ENCODE measurements at regions not wholly inside any gene's neighbourhood (a gene's known extent, or its start where the extent isn't known, plus 50 kb on each side); places are given as distances from the start of the nearest gene placed in this dataset.
A peak's percentile ranks its signal among the peaks of the same experiment; 100 is the strongest.

DNA sequence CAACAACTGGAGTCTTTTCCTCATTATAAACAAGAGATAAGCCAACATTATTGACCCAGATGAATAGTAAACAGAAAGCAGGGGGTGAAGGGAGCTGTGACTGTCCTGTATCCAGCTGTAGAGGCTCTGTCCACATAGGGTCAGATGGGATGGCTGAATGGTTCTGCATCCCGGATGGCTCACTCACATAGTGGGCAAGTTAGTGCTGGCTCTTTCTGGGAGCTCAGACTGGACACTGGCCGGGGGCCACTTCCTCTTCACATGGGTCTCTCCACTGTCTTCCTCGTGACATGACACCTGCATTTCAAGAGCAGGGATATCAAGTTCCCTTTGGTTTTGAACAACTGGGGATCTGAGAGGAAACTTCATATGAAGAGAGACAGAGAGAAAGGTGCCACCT is 969.6 kb upstream of the TMEM132C start:
- no peak for DNase-seq (ENCODE audit: low spot score)

DNA sequence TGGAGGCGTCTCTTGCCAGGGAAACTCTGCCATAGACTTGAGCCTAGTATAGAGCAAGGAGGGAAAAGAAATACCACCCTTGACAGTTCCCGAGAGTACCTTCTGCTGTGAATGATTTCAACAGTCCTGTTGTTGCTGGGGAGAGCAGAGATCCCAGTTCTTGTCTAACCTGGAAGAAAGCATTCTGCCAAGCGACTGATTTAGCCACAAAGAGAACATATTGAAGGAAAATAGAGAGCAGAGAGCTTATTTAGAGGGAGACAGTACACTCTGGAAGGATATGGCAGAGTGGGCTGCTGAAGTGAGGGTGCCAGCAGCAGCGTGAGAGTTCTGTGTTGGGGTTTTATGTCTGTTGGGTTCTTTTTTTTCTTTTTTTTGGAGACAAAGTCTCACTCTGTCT is 966.9 kb upstream of the TMEM132C start:
- DNase-seq (ENCODE audit: low spot score), result no peak

DNA sequence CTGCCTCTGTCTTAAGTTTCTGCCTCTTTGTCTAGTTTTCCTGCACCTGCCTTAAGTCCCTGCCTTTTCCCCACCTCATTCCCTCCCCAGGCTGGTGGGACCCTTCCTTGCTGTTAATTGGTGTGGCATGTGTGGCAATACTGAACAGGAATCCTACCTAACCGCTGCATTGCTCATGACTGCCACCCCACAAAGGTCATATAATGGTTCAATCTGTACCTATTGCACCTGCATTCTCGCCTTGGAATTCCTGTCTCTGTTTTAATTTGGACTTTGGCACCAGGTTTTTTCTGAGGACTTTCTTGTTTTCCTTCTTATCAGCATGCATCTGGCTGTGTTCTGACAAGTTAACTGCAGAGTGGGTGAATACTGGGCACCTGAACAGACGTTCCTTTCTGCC is 966.2 kb upstream of the TMEM132C start:
- no peak for DNase-seq (ENCODE audit: low spot score)

- DNase-seq (ENCODE audit: low spot score), result no peak
Observed at GRCh38 chr12:127301876-127302275, 965.1 kb upstream of the TMEM132C start.

DNA sequence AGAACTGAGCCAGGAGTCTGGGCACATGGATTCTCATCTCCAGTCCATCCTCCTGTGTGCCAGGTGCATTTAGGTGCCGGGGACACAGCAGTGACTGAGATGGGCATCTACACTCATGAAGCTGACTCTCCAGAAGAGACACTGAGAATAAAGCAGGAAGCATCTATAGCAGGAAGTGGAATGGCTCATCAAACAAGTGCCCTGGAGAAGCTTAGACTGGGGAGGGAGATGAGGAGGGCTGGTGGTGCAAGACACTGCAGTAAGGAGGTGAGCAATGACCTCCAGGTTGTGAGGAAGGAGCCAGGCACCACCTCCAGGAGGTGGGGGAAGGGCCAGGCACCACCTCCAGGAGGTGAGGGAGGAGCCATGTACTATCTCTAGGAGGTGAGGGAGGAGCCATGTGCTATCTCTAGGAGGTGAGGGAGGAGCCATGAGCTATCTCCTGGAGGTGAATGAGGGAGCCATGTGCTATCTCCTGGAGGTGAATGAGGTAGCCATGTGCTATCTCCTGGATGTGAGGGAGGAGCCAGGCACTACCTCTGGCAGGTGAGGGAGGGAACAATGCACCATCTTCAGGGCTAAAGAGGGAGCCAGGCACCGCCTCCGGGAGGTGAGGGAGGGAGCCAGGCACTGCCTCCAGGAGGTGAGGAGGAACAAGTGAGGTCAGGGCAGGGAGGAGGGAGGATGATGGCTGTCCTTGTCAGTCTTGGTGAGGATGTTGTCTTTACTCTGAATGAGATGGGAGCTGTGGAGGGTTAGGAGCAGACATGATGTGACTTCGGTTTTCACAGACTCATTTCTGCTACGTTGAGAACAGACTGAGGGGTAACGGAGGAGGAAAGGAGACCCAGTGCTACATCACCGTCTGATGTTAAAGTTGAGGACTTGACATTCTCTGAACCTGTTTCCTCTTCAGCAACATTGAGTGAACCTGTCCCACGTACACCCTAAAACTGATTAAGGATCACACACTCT is 961.9 kb upstream of the TMEM132C start:
- no peak for DNase-seq (ENCODE audit: low spot score)

- DNase-seq (ENCODE audit: low spot score), result no peak
Observed at GRCh38 chr12:127306604-127307215, 960.3 kb upstream of the TMEM132C start.

DNA sequence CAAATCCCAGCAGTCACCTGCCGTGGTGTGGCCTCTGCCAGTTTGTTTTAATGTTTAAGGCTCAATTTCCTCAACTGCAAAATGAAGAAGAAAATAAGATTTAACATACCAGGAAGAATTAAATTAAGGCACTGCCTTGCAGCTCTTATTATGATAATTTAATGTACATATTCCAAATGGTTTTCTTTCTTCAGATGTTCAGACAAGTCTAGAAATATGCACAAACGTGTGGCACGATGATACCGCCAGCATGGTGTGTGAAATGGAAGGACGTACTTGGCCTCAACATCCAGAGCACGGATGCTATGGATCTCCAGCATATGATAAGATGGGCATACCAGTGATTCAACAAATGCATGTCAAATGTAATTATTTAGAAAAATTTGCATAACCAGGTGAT is 959.4 kb upstream of the TMEM132C start:
- no peak for DNase-seq (ENCODE audit: low spot score)

DNA sequence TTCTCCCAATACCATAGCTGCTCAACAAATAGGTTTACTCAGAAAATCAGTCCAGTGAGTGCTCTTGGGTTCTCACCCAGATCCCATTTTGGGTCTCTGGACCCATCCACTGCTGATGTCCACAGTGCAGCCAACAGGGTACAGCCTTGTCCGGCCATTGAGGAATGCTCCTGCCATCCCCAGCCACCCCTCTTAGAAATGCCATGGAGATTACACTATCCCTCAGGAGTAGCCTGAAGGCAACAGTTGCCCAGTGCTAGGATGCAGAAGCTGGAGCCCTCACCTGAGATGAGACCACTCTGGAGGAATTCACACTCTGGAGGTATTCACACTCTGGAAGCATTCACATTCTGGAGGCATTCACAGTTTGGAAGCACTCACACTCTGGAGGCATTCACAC is 958.8 kb upstream of the TMEM132C start:
- DNase-seq (ENCODE audit: low spot score), result no peak

- no peak for DNase-seq (ENCODE audit: low spot score)
Observed at GRCh38 chr12:127310548-127310947, 956.4 kb upstream of the TMEM132C start.

- DNase-seq (ENCODE audit: low spot score), result no peak
Observed at GRCh38 chr12:127311720-127312364, 955.1 kb upstream of the TMEM132C start.

DNA sequence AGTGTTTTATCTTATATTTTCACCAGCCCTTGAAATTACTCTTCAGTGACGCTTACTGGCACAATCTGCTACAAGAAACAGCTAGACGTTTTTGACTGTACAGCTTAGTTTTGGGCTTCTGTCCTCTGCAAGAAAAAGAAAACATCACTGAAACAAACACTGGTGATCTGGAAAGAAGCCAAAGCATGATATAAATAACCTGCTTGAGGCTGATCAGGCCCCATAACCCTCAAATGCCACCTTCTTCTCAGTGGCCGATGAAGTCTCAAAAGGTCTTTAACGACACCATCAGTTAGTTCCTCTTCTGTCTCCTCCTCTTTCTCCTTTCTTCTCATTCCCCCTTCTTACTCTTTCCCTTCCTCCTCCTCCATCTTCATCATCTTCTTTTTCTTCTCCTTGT is 942.3 kb upstream of the TMEM132C start:
- DNase-seq (ENCODE audit: low spot score), result no peak

DNA sequence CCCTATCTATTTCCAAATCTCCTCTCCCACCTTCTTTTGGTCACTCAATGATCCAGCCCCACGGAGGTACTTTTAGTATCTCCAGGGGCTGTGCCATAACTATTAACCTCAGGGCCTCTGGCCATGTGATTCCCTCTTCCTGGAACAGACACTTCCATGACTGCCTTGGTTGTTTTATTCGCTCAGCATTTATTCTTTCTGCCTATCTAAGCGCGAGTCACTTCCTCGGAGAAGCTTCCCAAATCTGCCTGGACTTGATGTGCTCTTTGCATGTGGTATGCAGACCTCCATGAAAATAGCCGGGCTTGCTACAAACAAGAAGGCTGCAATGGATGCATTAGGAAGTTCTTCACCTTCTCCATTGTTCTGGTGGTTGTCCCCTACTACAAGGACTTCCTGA is 939.0 kb upstream of the TMEM132C start:
- DNase-seq (ENCODE audit: low spot score), result no peak

DNA sequence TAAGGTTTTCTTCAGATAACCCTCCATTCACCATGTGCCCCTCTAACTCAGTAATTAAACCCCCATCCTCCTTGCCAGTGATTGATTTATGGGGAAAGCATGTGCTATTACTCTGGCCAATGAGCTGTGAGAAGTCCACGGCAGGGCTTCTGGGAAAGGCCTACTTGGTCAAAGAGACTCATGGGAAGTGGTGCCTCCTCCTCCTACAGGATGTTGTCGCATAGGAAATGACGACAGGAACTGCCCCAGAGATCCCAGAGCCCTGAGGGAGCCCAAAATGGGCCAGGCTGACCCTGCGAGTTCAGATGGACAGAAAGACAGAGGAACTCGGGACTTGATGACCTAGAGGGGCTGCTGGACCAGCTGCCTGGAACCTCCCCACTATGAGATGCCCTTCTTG is 938.1 kb upstream of the TMEM132C start:
- DNase-seq (ENCODE audit: low spot score), result no peak

DNA sequence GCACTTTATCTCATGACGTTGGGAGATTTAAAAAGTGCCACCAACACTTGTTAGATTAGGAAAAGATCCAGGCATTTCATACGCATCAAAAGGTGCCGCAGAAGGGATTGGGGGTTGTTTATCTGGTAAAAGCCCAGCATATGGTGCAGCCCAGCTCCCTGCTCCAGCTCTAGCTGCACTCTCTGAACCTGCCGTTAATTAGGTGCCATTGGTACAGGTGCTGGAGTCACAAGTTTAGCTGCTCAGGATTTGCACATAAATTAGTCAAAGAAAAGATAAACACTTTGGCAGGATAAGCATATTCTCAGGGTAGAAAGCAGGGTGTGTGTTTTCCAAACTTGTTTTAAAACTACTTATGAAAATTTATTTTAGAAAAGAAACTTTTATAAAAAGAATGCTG is 932.6 kb upstream of the TMEM132C start:
- DNase-seq (ENCODE audit: low spot score), result no peak

GRCh38 chr12:127334912-127335644 is 931.9 kb upstream of the TMEM132C start:
- DNase-seq (ENCODE audit: low spot score), result no peak

- no peak for DNase-seq (ENCODE audit: low spot score)
Observed at GRCh38 chr12:127336416-127336815, 930.6 kb upstream of the TMEM132C start.

- no peak for DNase-seq (ENCODE audit: low spot score)
Observed at GRCh38 chr12:127339065-127339464, 927.9 kb upstream of the TMEM132C start.

GRCh38 chr12:127340381-127340780 is 926.6 kb upstream of the TMEM132C start:
- DNase-seq (ENCODE audit: low spot score), result no peak

DNA sequence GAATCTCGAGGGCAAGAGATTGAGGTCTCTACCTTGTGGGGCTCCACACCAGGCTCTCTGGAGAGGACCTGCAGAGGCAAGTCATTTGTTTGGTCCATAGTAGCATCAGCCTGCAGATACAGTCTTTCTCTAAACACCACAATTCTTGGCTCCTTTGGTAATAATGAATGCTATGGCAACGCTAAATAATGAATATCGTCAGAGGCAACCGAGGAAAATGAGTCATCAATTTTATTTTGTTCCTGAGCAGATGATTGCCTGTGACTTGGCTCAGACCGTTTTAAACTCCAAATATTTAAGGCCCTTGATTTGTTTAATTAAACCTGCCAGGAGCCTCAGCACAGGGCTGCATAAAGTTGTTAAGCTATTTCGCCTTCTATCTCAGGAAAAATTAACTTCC is 924.1 kb upstream of the TMEM132C start:
- no peak for DNase-seq (ENCODE audit: low spot score)

GRCh38 chr12:127343940-127344339 is 923.0 kb upstream of the TMEM132C start:
- no peak for DNase-seq (ENCODE audit: low spot score)

DNA sequence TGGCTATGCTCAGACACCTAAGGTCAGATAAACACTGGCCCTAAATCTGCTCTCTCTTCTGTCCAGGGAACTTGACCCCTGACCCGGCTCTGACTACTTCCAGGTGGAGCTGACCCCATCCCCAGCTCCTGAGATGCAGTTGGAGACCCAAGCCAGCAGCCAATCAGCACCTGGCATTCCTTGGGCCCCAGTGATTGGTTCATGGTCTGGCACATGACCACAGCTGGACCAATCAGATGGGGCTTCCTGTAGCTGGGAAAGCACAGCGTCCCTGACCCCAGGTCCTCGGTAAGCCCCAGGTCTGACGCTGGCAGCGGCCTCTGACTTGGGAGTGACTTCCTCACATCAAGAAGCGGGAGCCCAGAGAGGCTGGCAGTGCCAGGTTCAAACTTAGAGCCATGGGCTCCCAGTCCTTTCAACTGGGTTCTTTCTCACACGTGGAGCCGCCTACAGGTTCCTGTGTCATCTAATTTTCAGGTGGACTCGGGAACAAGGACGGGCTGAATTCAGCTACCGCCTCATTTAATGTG is 915.4 kb upstream of the TMEM132C start:
- peak; percentile 2 for DNase-seq (ENCODE audit: low spot score)

All from NAMALWA (cell line).